NCI-H2107 (cell line): ENCODE measurements at regions not wholly inside any gene's neighbourhood (a gene's known extent, or its start where the extent isn't known, plus 50 kb on each side); places are given as distances from the start of the nearest gene placed in this dataset.
"Not testable (repeated sequence)": the region's sequence is repeated elsewhere in the genome, so short reads cannot be mapped to it uniquely, and the experiment has no call there.

ENCODE experiments used
- DNase-seq: peaks from one replicate; lab custom pipeline; 2025; lab: John Stamatoyannopoulos, UW

DNA sequence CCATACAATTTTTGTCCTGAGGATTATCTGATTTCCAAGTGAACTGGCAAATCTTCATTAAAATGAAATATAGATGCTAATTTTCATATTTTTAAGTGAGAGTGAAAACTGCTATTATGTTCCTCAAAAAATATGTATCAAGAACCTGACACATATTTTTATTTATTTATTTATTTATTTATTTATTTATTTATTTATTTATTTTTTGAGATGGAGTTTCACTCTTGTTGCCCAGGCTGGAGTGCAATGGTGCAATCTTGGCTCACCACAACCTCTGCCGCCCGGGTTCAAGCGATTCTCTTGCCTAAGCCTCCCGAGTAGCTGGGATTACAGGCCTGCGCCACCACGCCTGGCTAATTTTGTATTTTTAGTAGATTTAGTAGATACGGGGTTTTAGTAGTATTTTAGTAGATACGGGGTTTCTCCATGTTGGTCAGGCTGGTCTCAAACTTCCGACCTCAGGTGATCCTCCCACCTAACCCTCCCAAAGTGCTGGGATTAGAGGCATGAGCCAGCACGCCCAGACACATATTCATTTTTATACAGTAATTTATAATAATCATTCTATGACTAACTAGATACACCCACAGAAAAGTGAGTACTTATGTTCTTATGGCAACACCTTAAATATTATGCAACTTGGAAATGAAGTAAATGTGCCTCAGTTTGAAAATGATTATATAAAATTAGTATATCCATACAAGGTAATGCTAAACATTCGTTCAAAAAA lies 248.3 kb downstream of the CDH7 start:
- DNase-seq, result not testable (repeated sequence)

DNA sequence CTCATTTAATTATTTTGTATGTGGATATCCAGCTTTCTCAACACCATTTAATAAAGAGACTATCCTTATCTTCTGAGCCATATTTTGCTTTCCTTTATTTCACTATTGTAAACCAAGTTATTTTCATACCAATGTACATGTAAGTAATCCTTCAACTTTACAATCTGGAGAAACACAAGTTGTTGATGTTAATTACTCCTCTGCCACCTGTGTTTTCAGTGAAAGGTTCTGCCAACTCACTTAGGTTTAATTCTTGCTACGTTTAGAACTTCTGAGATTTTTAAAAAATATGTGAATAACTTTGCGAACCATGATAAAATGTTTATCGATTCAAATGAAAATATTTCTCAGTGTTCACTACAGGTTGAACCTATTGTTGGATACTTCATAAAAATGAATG lies 244.4 kb downstream of the CDH7 start:
- DNase-seq, result no peak

DNA sequence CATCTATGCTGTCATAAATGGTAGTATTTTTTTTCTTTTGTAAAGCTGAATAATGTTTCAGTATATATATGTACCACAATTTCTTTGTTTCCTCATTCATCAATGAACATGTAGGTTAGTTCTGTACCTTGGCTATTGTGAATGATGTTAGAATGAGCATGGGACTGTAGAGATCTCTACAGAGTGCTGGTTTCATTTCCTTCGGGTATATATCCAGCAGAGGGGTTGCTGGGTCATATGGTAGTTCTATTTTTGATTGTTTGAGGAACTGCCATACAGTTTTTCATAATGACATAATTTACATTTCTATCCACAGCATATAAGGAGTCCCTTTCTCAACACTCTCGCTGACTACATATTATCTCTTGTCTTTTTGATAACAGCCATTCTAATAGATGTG lies 243.5 kb downstream of the CDH7 start:
- DNase-seq, result no peak

DNA sequence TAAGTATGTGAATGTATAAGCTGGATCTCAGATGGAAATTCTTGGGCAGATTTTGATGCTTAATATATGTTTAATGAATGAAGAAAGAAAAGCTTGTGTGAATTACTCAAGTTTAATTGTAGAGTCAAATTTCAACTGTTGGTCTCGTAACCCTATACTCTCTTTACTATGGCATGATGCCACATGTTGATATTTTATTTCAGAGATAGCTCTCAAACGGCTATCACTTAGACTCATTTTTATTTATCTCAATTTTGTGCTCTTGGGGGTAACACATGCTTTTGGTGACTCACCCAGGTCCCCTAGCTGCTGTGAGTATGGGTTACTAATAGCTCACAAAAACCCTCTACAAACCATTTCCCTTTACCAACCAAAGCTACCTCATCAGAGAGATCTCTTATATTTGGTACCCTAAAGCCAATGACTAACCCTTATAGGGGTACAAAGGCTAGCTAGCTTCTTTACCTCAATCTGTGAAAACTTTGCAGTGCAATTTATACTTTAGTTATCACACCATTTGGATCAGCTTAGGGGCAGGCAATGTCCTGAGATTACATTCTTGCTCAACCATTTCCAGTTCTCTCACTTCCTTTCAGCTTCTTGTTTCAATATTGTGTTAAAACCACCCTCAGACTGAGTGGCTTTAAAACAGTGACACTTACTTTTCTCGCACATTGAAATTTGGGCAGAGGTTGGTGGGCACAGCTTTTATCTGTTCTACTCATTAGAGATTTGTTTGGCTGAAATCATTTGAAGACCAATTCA lies 240.3 kb downstream of the CDH7 start:
- DNase-seq, result no peak

DNA sequence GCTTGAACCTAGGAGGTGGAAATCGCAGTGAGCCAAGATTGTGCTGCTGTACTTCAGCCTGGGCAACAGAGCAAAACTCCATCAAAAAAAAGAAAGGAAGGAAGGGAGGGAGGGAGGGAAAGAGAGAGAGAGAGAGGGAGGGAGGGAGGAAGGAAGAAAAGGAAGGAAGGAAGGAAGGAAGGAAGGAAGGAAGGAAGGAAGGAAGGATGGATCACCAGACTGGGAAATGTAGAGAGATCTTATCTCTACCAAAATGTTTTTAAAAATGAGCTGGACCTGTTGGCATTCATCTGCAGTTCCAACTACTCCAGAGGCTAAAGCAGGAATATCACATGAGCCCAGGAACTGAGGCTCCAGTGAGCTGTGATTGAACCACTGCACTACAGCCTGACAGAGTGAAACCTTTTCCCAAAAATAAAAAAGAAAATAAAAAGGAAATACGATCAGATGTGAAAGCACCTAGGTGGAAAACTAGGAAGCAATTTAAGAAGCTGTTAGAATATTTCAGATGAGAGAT lies 239.4 kb downstream of the CDH7 start:
- no peak for DNase-seq

- no peak for DNase-seq
These were observed 238.2 kb downstream of the CDH7 start for GRCh38 chr18:65988972-65989371.

- no peak for DNase-seq
These were observed 237.6 kb downstream of the CDH7 start for GRCh38 chr18:65988386-65988785.

DNA sequence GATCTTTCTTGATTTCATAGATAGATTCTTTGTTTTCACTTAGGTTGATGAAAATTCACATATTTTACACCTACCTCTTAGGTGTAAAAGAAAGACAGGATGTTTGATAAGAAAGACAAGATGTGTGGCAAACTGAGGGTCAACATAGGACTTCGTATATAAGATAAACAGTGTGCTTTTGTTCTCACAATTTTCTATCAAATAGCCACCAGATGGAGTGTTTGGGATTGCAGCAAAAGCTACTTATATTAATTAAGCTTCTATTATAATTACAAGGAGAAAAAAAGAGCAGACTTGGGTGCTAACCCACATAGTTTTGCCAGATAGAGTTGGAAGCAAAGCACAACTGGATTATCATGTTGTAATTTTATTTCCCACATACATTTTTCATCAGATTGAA lies 232.9 kb downstream of the CDH7 start:
- no peak for DNase-seq

DNA sequence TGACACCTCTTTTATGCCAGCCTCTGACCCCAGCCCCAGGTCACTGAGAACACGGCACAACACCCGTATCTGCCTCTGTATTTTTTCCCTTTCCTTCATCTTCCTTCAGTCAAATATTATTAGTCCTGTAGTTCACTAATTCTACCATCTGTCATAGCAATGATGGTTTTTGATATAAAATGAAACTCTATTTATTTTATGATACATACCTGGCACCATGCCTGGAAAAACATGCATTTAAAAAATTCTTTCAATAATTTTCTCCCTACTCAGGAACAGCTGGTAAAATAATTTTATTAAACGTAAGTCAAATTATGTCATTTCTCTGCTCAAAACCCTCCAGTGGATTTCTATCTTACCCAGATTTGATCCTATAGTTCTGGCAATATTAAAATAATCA lies 224.7 kb downstream of the CDH7 start:
- no peak for DNase-seq

DNA sequence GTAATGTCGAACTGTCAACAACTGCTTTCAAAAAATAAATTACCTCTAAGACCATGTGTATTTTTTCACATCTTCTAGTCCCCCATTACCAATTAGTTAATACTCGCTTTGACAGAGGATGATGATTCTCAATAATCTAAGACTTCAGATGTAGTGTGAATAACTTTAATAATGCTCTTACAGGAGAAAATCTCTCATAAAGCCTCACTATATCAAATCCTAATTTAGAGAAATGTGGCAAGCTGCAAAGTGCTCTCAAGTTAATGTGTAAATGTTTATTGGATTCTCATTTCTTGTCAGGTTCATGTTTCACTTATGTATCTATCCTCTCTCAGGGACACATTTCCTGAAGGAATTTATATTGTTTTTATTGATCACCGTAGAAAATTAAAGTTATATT lies 223.9 kb downstream of the CDH7 start:
- no peak for DNase-seq

DNA sequence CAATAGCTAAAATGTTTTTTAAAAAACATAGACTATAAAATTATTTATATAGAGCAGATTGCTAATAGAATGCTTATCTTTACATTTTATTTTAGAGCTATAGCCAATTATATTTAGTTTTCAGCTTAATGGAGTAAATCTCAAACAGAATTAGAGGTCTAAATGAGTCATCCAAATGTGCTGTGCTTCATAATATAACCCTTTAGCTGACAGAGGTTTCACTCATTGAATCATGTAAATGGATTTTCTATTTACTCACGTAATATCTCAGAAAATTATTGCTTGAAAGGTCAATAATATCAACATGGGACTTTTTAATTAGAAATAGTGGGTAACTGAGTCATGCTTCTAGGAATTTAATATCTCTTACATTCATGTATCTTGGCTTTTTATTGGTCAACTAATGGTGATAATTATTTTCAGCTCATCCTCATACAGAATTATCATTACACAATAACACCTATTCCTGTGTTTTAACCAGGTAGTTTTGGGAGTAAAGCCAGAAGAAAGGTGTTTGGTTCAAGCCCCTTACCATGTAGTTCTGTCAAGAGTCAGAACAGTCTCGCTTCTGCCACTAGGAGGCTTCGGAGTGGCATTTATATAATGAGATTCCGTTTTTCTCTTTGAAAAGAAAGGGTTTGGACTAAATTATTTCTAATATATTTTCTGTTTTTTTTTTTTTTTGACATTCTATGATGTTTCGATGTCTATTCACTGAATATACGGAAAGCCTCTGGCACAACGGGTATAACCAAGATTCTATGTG lies 217.6 kb downstream of the CDH7 start:
- DNase-seq, result no peak

DNA sequence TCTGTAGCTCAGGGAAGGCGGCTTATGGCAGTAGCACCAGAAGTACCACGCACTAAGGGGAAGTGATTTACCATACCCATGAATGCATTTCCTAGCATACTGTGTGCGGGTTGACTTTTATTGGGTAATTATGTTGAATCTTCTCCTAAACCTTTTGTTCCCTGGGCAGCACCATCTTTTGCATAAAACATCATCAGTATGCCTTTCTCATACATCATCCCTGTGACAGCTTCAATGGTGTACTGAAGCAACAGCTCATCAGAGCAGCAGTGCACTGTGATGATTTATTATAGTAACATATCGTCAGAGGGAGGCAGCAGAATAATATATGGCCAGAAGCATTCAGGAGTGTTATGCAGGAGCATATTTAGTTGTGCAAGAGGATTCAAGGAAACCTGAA lies 204.9 kb downstream of the CDH7 start:
- no peak for DNase-seq

DNA sequence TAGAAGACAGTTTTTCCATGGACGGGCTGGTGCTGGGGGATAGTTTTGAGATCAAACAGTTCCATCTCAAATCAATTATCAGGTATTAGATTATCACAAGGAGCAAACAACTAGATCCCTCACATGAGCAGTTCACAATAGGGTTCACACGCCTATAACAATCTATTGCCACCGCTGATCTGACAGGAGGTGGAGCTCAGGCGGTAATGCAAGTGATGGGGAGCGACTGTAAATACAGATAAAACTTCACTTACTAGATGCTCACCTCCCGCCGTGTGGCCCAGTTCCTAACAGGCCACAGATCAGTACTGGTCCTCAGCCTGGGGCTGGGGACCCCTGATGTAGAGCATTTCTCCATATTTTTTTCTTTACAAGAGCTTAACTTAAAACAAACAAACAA lies 203.6 kb downstream of the CDH7 start:
- DNase-seq, result no peak

GRCh38 chr18:65946777-65947176 lies 196.0 kb downstream of the CDH7 start:
- DNase-seq, result no peak

DNA sequence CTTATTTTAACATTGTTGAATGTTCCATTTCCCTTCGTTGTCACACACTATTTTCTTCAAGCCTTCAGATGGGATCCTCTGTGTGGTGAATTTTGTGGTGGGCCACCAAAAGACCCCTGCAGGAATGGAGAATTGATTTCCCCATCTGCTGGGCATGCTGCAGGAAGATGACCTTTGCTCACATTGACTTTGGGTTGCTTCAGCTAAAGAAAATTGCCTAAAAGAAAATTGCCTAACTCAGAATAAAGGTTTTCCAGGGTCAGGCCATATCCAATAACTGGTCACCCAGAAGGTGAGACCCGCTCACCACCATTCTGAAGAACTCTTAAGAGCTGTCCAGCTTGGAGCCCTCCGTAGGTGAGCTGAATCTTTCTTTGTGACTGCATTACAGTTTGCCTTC lies 192.5 kb downstream of the CDH7 start:
- no peak for DNase-seq

- no peak for DNase-seq
These were observed 192.0 kb downstream of the CDH7 start for GRCh38 chr18:65942854-65943253.

- no peak for DNase-seq
These were observed 191.3 kb downstream of the CDH7 start for GRCh38 chr18:65942104-65942503.

GRCh38 chr18:65941482-65941881 lies 190.7 kb downstream of the CDH7 start:
- DNase-seq, result no peak
